Nucleus accumbens (tissue), 56 donors: ENCODE measurements at regions not wholly inside any gene's neighbourhood (a gene's known extent, or its start where the extent isn't known, plus 50 kb on each side); places are given as distances from the start of the nearest gene placed in this dataset.

ENCODE experiments used
- DNase-seq, 56 donors: peaks; one replicate each; lab custom pipeline; 2025; lab: John Stamatoyannopoulos, UW

- no peak for DNase-seq
Observed at GRCh38 chr10:124288928-124289850, 129.5 kb downstream of the OAT start.

DNA sequence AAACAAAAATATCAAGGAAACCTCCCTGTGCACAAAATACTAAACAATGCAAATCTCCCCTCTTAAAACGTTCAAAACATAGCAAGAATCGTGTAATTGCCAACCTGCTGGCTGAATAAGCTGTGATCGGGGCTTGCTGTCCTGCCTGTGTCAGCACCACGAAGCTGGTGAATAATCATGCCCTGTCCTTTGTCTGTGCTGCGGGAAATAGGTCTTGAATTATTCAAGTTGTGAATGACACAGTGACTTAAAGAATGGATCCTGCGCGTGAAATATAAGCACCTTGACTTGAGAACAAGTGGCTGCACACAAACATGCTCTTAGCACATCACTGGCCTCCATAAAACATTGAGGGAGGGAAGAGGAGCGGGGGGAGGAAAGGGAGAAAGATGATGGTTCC lies 130.2 kb downstream of the OAT start:
- no peak for DNase-seq

- DNase-seq = no peak
Observed at GRCh38 chr10:124287791-124288190, 130.9 kb downstream of the OAT start.

DNA sequence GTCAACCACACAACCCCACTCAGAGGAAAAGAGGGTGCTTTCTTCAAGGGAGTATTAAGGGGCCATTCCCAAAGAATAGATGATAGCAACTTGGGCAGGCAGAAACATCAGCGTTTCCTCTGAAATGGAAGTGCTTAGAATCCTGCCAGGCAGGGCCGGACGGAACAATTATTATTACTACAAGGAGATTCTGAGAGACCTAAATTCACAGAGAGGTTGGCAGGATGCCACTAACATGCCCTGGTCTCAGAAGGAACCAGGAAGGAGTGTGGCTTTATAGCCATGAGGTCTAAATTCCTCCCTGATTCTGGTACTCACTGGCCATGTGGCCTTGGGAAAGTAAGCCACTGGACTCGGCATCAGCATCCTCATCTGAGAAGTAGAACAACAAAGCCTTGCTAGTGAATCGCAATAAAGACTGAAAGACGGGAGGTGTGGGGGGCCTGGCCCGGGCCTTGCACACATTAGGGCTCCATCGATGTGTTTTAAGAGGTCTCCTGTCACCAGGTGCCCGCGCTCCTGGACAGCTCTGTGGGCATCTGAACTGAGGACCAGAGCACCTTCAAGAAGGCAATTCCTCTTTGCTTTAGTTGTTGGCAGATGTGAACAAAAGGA lies 131.5 kb downstream of the OAT start:
- DNase-seq = no peak

DNA sequence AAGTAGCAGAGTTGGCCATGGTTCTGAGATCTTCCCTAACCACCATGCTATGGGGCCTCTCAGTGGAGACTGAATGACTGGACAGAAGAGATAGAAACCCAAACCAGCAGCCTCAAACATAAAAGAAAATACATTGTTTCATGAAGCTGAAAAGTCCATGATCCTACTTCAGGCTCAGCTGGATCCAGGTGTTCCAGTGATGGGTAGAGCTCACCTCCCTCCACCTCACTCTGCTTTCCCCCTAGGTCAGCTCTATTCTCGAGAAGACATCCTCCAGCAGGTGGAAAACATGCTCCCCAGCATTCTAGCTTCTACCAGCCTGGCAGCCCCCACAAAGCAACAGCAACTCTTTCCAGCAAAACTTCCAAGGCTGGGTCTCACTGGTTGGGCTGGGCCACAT lies 132.1 kb downstream of the OAT start:
- no peak for DNase-seq

DNA sequence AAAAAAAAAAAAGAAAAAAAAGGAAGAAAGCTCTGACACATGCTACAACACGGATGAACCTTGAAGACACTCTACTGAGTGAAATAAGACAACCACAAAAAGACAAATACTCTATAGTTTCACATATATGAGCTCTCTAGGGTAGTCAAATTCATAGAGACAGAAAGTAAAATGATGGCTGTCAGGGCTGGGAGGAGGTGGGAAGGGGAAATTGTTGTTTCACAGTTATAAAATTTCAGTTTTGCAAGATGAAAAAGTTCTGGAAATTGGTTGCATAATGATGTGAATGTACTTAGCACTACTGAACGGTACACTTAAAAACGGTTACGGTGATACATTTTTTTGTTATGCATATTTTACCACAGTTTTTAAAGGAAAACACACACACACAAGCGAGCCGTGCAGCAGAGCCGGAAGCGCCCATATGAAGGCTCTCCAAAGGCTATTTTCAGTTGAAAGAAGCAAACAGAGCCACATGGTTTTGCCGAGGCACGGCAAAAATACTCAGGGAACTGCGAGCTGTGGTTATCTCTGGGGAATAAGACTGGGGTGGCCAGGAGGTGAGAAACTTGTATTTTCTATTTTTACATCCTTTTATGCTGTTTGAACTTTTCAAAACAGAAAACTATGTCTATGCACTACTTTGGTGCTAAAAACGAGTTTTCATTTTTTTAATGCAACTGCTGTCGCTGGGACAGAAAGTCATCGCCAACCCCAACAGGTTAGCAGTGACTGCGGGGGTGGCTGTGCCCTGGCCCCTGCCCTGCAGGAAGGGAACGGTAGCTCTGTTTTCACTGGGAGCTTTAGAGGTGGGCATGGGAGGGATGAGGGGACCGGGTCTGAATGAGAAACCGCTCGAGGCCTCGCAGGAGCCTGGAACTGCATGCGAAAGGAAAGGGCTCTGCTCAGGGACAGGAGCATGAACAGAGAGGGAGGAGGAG lies 132.9 kb downstream of the OAT start:
- no peak for DNase-seq

DNA sequence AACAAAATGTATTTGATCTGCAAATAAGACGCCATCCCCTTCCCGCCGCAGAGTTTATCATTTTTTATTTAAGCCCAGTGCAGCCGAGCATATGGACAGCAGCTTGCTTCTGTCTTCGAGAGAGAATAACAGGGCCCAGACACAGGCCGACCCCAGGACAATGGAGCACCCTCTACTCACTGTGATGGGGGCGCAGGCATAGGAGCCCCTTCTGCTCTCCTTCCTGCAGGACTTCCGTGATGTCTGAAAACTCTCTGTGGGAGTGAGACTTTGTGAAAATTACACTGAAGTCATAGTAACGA lies 134.8 kb downstream of the OAT start:
- DNase-seq = no peak

- no peak for DNase-seq
Observed at GRCh38 chr10:124283215-124283948, 135.3 kb downstream of the OAT start.

GRCh38 chr10:124282326-124282725 lies 136.4 kb downstream of the OAT start:
- DNase-seq = no peak

- no peak for DNase-seq
Observed at GRCh38 chr10:124281666-124282065, 137.1 kb downstream of the OAT start.

- DNase-seq = no peak
Observed at GRCh38 chr10:124280916-124281315, 137.8 kb downstream of the OAT start.

DNA sequence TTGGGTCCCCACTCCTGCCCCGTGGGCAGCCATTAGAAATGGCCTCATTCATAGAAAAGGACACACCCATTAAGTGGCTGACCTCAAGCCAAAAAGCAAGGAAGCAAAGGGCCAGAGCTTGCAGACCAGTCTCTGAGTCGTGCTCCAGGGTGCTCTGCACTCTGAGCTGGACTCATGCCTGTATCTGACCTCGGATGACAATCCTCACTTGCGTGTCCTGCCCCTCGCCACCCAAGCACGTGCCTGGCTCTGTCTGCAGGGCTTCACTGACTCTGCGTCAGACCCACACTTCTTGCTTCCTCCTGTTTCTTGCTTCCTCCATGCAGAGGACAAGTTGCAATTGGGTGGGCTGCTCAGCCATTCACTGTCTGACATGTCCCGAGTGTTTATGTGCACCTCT lies 138.8 kb downstream of the OAT start:
- DNase-seq = no peak

GRCh38 chr10:124279298-124279697 lies 139.4 kb downstream of the OAT start:
- no peak for DNase-seq

- DNase-seq = no peak
Observed at GRCh38 chr10:124278356-124278755, 140.4 kb downstream of the OAT start.

DNA sequence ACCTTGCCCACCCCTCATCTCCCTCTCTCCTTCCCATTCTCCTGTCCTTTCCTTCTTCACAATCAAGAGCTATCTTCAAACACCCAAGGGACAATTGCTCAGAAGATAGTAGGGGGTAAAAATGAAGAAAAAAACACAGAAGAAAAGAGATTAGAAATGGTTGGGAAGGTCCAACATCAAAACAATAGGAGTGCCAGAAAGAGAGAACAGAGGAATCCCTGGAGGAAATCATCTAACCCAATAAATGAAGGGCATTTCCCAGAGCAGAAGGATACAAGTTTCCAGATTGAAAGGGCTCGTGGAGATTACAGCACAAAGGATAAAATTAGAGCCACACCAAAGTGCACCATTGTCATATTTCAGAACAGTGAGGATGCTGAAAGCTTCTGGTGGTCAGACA lies 145.6 kb downstream of the OAT start:
- no peak for DNase-seq

- no peak for DNase-seq
Observed at GRCh38 chr10:124271676-124272075, 147.0 kb downstream of the OAT start.

GRCh38 chr10:124270530-124271327 lies 148.0 kb downstream of the OAT start:
- DNase-seq = no peak

- DNase-seq = no peak
Observed at GRCh38 chr10:124268976-124269375, 149.7 kb downstream of the OAT start.

GRCh38 chr10:124267911-124268549 lies 150.7 kb downstream of the OAT start:
- DNase-seq = no peak
